Mesenchymal stem cell (in vitro differentiated cells and primary cell): ENCODE measurements at regions not wholly inside any gene's neighbourhood (a gene's known extent, or its start where the extent isn't known, plus 50 kb on each side); places are given as distances from the start of the nearest gene placed in this dataset.
A peak's percentile ranks its signal among the peaks of the same experiment; 100 is the strongest.
"Not testable (repeated sequence)": the region's sequence is repeated elsewhere in the genome, so short reads cannot be mapped to it uniquely, and the experiment has no call there.

Experiments
- DNase-seq: peaks from one replicate; pipeline ENCODE4 v3.0.0-alpha.2; 2013
- H2AFZ ChIP-seq: one replicate; pipeline ENCODE4 v1.6.1; 2013; ENCODE audit warnings: low read depth, mild to moderate bottlenecking, control low read depth, inconsistent platforms, low read length, moderate library complexity
- H2AK5ac ChIP-seq: 2 replicates; pipeline ENCODE4 v1.6.1; 2013; ENCODE audit warnings: low read length, moderate library complexity, mild to moderate bottlenecking, inconsistent platforms; ENCODE audit not compliant: severe bottlenecking
- H2BK120ac ChIP-seq: one replicate; pipeline ENCODE4 v1.6.1; 2013; ENCODE audit warnings: low read depth, mild to moderate bottlenecking, inconsistent platforms, low read length, moderate library complexity
- H2BK12ac ChIP-seq, 2 experiments: one replicate each; pipeline ENCODE4 v1.6.1; 2013; ENCODE audit warnings: inconsistent platforms in 2 of 2, low read length in 2 of 2, mild to moderate bottlenecking in 2 of 2, moderate library complexity in 2 of 2, control low read depth in 1 of 2
- H2BK15ac ChIP-seq: one replicate; pipeline ENCODE4 v1.6.1; 2013; ENCODE audit warnings: mild to moderate bottlenecking, low read depth, inconsistent platforms; ENCODE audit not compliant: poor library complexity, severe bottlenecking
- H2BK5ac ChIP-seq: 2 replicates; pipeline ENCODE4 v1.6.1; 2013; ENCODE audit warnings: low read depth, mild to moderate bottlenecking, low read length, control low read depth, inconsistent platforms; ENCODE audit not compliant: poor library complexity, severe bottlenecking
- H3K14ac ChIP-seq, 2 experiments: one replicate each; pipeline ENCODE4 v1.6.1; 2013; ENCODE audit warnings: inconsistent platforms in 2 of 2, low read length in 2 of 2, control low read depth in 1 of 2, mild to moderate bottlenecking in 1 of 2, moderate library complexity in 1 of 2
- H3K18ac ChIP-seq, 2 experiments: one replicate each; pipeline ENCODE4 v1.6.1; 2013; ENCODE audit warnings: inconsistent platforms in 2 of 2, low read length in 2 of 2, control low read depth in 1 of 2, low read depth in 1 of 2, mild to moderate bottlenecking in 1 of 2
- H3K23ac ChIP-seq, 2 experiments: one replicate each; pipeline ENCODE4 v1.6.1; 2013; ENCODE audit warnings: inconsistent platforms in 2 of 2, low read length in 2 of 2, mild to moderate bottlenecking in 2 of 2, moderate library complexity in 2 of 2, control low read depth in 1 of 2
- H3K27ac ChIP-seq: 2 replicates; pipeline ENCODE4 v1.5.1; 2013; ENCODE audit warnings: mild to moderate bottlenecking, moderate library complexity, low read length, control low read depth, inconsistent platforms; ENCODE audit not compliant: poor library complexity, severe bottlenecking
- H3K27me3 ChIP-seq, 2 experiments: 2 replicates each; pipeline versions ENCODE4 v1.6.1 to v1.7.0; 2013; ENCODE audit warnings: low read length in 2 of 2, mild to moderate bottlenecking in 2 of 2, moderate library complexity in 2 of 2, control low read depth in 1 of 2, inconsistent platforms in 1 of 2; ENCODE audit not compliant: control insufficient read depth in 1 of 2, insufficient read depth in 1 of 2
- H3K36me3 ChIP-seq, 2 experiments: 2 replicates each; pipeline versions ENCODE4 v1.6.1 to v1.7.0; 2013; ENCODE audit warnings: low read length in 2 of 2, control low read depth in 1 of 2, inconsistent platforms in 1 of 2, low read depth in 1 of 2, mild to moderate bottlenecking in 1 of 2; ENCODE audit not compliant: insufficient read depth in 2 of 2, control insufficient read depth in 1 of 2
- H3K4ac ChIP-seq, 2 experiments: one replicate each; pipeline ENCODE4 v1.6.1; 2013; ENCODE audit warnings: inconsistent platforms in 2 of 2, low read length in 2 of 2, mild to moderate bottlenecking in 2 of 2, moderate library complexity in 2 of 2, control low read depth in 1 of 2, low read depth in 1 of 2
- H3K4me1 ChIP-seq: 2 replicates; pipeline ENCODE4 v1.6.1; 2013; ENCODE audit warnings: low read depth, low read length, control low read depth; ENCODE audit not compliant: control insufficient read depth, insufficient read depth
- H3K4me2 ChIP-seq: 2 replicates; pipeline ENCODE4 v1.6.1; 2013; ENCODE audit warnings: low read length, mild to moderate bottlenecking, inconsistent platforms; ENCODE audit not compliant: poor library complexity, severe bottlenecking
- H3K4me3 ChIP-seq, 2 experiments: 2 replicates each; pipeline versions ENCODE4 v1.5.1 to v1.7.0; 2013; ENCODE audit warnings: low read length in 2 of 2, mild to moderate bottlenecking in 2 of 2, control low read depth in 1 of 2, low read depth in 1 of 2; ENCODE audit not compliant: insufficient read depth in 1 of 2
- H3K79me1 ChIP-seq: replicated peaks from 2 replicates; pipeline ENCODE4 v1.6.1; 2013; ENCODE audit warnings: mild to moderate bottlenecking, control low read depth, low read length, inconsistent platforms; ENCODE audit not compliant: poor library complexity, severe bottlenecking
- H3K9ac ChIP-seq: 2 replicates; pipeline ENCODE4 v1.7.0; 2013; ENCODE audit warnings: mild to moderate bottlenecking, low read length, moderate library complexity
- H3K9me3 ChIP-seq: 2 replicates; pipeline ENCODE4 v1.7.0; 2013; ENCODE audit warnings: mild to moderate bottlenecking, low read length; ENCODE audit not compliant: control insufficient read depth
- H4K8ac ChIP-seq: one replicate; pipeline ENCODE4 v1.6.1; 2013; ENCODE audit warnings: inconsistent platforms, mild to moderate bottlenecking, low read length, moderate library complexity
- H4K91ac ChIP-seq: one replicate; pipeline ENCODE4 v1.6.1; 2013; ENCODE audit warnings: mild to moderate bottlenecking, low read length, inconsistent platforms
- WGBS: methylation state at CpG from one replicate; pipeline ENCODE4 v1.1.7; 2013; ENCODE audit warnings: mixed read lengths; 5-methylcytosine and 5-hydroxymethylcytosine counted together

GRCh38 chr15:30195355-30196008, 60.6 kb downstream of the GOLGA8T start:
- not testable (repeated sequence) for H3K9ac ChIP-seq, H3K4ac ChIP-seq, H4K8ac ChIP-seq, H4K91ac ChIP-seq, H3K14ac ChIP-seq, H3K4me1 ChIP-seq, H3K23ac ChIP-seq, H3K9me3 ChIP-seq, H3K79me1 ChIP-seq, H2AFZ ChIP-seq, H2BK5ac ChIP-seq, H2BK12ac ChIP-seq, H3K18ac ChIP-seq, H3K27me3 ChIP-seq, H3K27ac ChIP-seq, H3K36me3 ChIP-seq, H2BK15ac ChIP-seq, H2AK5ac ChIP-seq, H2BK120ac ChIP-seq, H3K4me3 ChIP-seq, H3K4me2 ChIP-seq
- DNase-seq: peak; percentile 0
- no CpG with 5 or more reads among the region's 41 CpGs for WGBS

GRCh38 chr15:30196009-30196375, 61.1 kb downstream of the GOLGA8T start:
- H3K9ac ChIP-seq, H3K18ac ChIP-seq, H3K27me3 ChIP-seq, H2AK5ac ChIP-seq, H3K79me1 ChIP-seq, H3K4ac ChIP-seq, H3K9me3 ChIP-seq, DNase-seq, H2BK15ac ChIP-seq, H2BK12ac ChIP-seq, H4K8ac ChIP-seq, H4K91ac ChIP-seq, H3K4me1 ChIP-seq, H3K14ac ChIP-seq, H3K27ac ChIP-seq, H2BK120ac ChIP-seq, H3K36me3 ChIP-seq, H2AFZ ChIP-seq, H3K23ac ChIP-seq, H2BK5ac ChIP-seq: not testable (repeated sequence)
- peak overlapping the region in 1 of 2 experiments; percentile 52 for H3K4me3 ChIP-seq
- WGBS: no CpG with 5 or more reads among the region's 32 CpGs
- H3K4me2 ChIP-seq: peak overlapping the region; percentile 70

- no CpG with 5 or more reads among the region's 12 CpGs for WGBS
- not testable (repeated sequence) for H2BK5ac ChIP-seq, H3K4ac ChIP-seq, H3K36me3 ChIP-seq, H3K18ac ChIP-seq, H3K27me3 ChIP-seq, H3K14ac ChIP-seq, H2AFZ ChIP-seq, H4K91ac ChIP-seq, H3K9me3 ChIP-seq, H2AK5ac ChIP-seq, H2BK15ac ChIP-seq, H3K9ac ChIP-seq, H3K4me3 ChIP-seq, H3K27ac ChIP-seq, H3K4me1 ChIP-seq, H2BK120ac ChIP-seq, H3K4me2 ChIP-seq, H2BK12ac ChIP-seq, H3K79me1 ChIP-seq, H3K23ac ChIP-seq, DNase-seq, H4K8ac ChIP-seq
Observed at GRCh38 chr15:30196769-30197168, 61.9 kb downstream of the GOLGA8T start.

- H2AFZ ChIP-seq, H3K27me3 ChIP-seq, H2BK120ac ChIP-seq, H3K27ac ChIP-seq, H3K36me3 ChIP-seq, H4K91ac ChIP-seq, H3K9me3 ChIP-seq, H2AK5ac ChIP-seq, H3K9ac ChIP-seq, DNase-seq, H2BK15ac ChIP-seq, H2BK5ac ChIP-seq, H3K79me1 ChIP-seq, H3K14ac ChIP-seq, H3K4ac ChIP-seq, H3K4me2 ChIP-seq, H3K4me1 ChIP-seq, H2BK12ac ChIP-seq, H3K4me3 ChIP-seq, H3K23ac ChIP-seq, H4K8ac ChIP-seq, H3K18ac ChIP-seq: not testable (repeated sequence)
- no CpG with 5 or more reads among the region's 4 CpGs for WGBS
Observed at GRCh38 chr15:30201517-30201916, 66.7 kb downstream of the GOLGA8T start.
